Fibroblast of skin of right quadriceps (primary cell): ENCODE measurements at regions not wholly inside any gene's neighbourhood (a gene's known extent, or its start where the extent isn't known, plus 50 kb on each side); places are given as distances from the start of the nearest gene placed in this dataset.

ENCODE experiments used
- DNase-seq: peaks from one replicate; pipeline ENCODE4 v3.0.0-alpha.2; 2013

GRCh38 chr22:49079027-49079725, 748.5 kb downstream of the BRD1 start:
- no peak for DNase-seq

- no peak for DNase-seq
Observed at GRCh38 chr22:49078076-49078710, 749.5 kb downstream of the BRD1 start.

- DNase-seq, result no peak
Observed at GRCh38 chr22:49077586-49077985, 750.1 kb downstream of the BRD1 start.

GRCh38 chr22:49077036-49077393, 750.7 kb downstream of the BRD1 start:
- no peak for DNase-seq

- DNase-seq, result no peak
Observed at GRCh38 chr22:49076300-49077035, 751.2 kb downstream of the BRD1 start.

GRCh38 chr22:49075150-49075549, 752.5 kb downstream of the BRD1 start:
- DNase-seq, result no peak

- no peak for DNase-seq
Observed at GRCh38 chr22:49073873-49074417, 753.7 kb downstream of the BRD1 start.

GRCh38 chr22:49072996-49073645, 754.6 kb downstream of the BRD1 start:
- no peak for DNase-seq

- no peak for DNase-seq
Observed at GRCh38 chr22:49070501-49070900, 757.2 kb downstream of the BRD1 start.

GRCh38 chr22:49068861-49069500, 758.7 kb downstream of the BRD1 start:
- DNase-seq, result no peak

GRCh38 chr22:49067504-49067903, 760.2 kb downstream of the BRD1 start:
- no peak for DNase-seq

GRCh38 chr22:49066619-49067018, 761.1 kb downstream of the BRD1 start:
- no peak for DNase-seq

GRCh38 chr22:49064836-49065235, 762.8 kb downstream of the BRD1 start:
- DNase-seq, result no peak

- no peak for DNase-seq
Observed at GRCh38 chr22:49063545-49063890, 764.2 kb downstream of the BRD1 start.

GRCh38 chr22:49062802-49063544, 764.7 kb downstream of the BRD1 start:
- no peak for DNase-seq

GRCh38 chr22:49062155-49062801, 765.4 kb downstream of the BRD1 start:
- no peak for DNase-seq

GRCh38 chr22:49057910-49058309, 769.8 kb downstream of the BRD1 start:
- no peak for DNase-seq

- DNase-seq, result no peak
Observed at GRCh38 chr22:49056301-49056700, 771.4 kb downstream of the BRD1 start.

GRCh38 chr22:49055406-49055805, 772.3 kb downstream of the BRD1 start:
- no peak for DNase-seq

GRCh38 chr22:49053578-49053977, 774.1 kb downstream of the BRD1 start:
- no peak for DNase-seq

- no peak for DNase-seq
Observed at GRCh38 chr22:49052560-49052959, 775.1 kb downstream of the BRD1 start.
